Endothelial cell (in vitro differentiated cells): ENCODE measurements at regions not wholly inside any gene's neighbourhood (a gene's known extent, or its start where the extent isn't known, plus 50 kb on each side); places are given as distances from the start of the nearest gene placed in this dataset.

Source experiments
- DNase-seq: peaks from one replicate; pipeline ENCODE4 v3.0.0; 2021; ENCODE audit warnings: low spot score
- H3K27ac Mint-ChIP-seq: one replicate; pipeline ENCODE4 v1.8.0; 2021; ENCODE audit warnings: mixed read lengths, inconsistent platforms; ENCODE audit not compliant: unreplicated experiment
- H3K27me3 Mint-ChIP-seq: one replicate; pipeline ENCODE4 v1.8.0; 2021; ENCODE audit warnings: mild to moderate bottlenecking, moderate library complexity, mixed read lengths, inconsistent platforms; ENCODE audit not compliant: unreplicated experiment
- H3K36me3 Mint-ChIP-seq: one replicate; pipeline ENCODE4 v1.8.0; 2021; ENCODE audit warnings: mild to moderate bottlenecking, low read depth, mixed read lengths, inconsistent platforms; ENCODE audit not compliant: unreplicated experiment
- H3K4me1 Mint-ChIP-seq: one replicate; pipeline ENCODE4 v1.8.0; 2021; ENCODE audit warnings: mild to moderate bottlenecking, mixed read lengths, inconsistent platforms; ENCODE audit not compliant: unreplicated experiment
- H3K4me3 Mint-ChIP-seq: one replicate; pipeline ENCODE4 v1.8.0; 2021; ENCODE audit warnings: mild to moderate bottlenecking, mixed read lengths, inconsistent platforms; ENCODE audit not compliant: unreplicated experiment
- H3K9me3 Mint-ChIP-seq: one replicate; pipeline ENCODE4 v1.8.0; 2021; ENCODE audit warnings: mixed read lengths, inconsistent platforms; ENCODE audit not compliant: unreplicated experiment
- TF ChIP-seq, protein P1 (sequence below): fragments of 200-600 bp; sonication (generic); IDR thresholded peaks from one replicate; pipeline ENCODE4 v1.5.0; 2021; ENCODE audit warnings: antibody characterized with exemption; ENCODE audit not compliant: unreplicated experiment

DNA sequence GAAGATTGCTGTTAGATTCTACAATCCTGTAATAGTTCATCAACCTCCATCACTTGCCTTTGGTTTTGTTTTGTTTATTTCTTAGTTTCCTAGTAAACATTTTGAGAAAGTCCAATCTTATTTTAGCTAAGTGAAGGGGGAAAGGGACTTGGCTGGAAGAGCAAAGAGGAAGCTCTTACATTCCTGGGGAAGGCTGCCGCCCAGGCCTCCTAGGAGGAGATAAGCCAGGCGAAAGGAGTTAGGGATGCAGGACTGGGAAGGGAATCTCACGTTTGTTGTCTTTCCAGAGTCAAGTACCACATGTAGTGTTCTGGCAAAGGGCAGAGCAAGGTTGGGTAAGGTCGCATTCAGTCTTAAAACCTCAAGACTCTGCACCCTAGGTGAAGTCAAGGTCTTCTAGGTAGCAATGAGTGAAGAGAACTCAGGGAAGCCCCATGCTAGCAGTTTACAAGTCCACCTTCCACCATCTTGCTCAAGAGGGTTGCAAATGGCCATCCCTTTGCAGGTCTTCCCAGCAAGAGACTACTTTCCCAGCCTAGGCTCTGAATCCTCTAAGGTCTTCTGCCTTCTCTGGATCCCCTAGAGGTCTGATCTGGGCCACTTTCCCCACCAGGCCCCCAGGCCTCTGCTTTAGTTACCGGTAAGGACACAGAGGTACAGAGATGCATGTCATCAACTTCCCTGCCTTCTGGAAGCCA, 320.7 kb downstream of the CYP26B1 start:
- Mint-ChIP-seq H3K4me3 (no peak overlapping the region), H3K27me3 (no peaks in the 10 kb centered on the region), H3K36me3 (no peaks in the 10 kb centered on the region), H3K27ac (no peak overlapping the region), H3K4me1 (peaks cover 8% of the 10 kb centered on the region), H3K9me3 (peaks cover 4% of the 10 kb centered on the region)
- TF ChIP-seq, protein P1, sequence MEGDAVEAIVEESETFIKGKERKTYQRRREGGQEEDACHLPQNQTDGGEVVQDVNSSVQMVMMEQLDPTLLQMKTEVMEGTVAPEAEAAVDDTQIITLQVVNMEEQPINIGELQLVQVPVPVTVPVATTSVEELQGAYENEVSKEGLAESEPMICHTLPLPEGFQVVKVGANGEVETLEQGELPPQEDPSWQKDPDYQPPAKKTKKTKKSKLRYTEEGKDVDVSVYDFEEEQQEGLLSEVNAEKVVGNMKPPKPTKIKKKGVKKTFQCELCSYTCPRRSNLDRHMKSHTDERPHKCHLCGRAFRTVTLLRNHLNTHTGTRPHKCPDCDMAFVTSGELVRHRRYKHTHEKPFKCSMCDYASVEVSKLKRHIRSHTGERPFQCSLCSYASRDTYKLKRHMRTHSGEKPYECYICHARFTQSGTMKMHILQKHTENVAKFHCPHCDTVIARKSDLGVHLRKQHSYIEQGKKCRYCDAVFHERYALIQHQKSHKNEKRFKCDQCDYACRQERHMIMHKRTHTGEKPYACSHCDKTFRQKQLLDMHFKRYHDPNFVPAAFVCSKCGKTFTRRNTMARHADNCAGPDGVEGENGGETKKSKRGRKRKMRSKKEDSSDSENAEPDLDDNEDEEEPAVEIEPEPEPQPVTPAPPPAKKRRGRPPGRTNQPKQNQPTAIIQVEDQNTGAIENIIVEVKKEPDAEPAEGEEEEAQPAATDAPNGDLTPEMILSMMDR, result no peak
- no peak for DNase-seq

GRCh38 chr2:71826299-71826698, 321.4 kb downstream of the CYP26B1 start:
- no peak for DNase-seq
- TF ChIP-seq, protein P1, result no peak
- H3K9me3 Mint-ChIP-seq, result peaks cover 4% of the 10 kb centered on the region
- peaks cover 8% of the 10 kb centered on the region for H3K4me1 Mint-ChIP-seq
- no peak overlapping the region for H3K27ac Mint-ChIP-seq
- H3K4me3 Mint-ChIP-seq, result no peak overlapping the region
- H3K36me3 Mint-ChIP-seq, result no peaks in the 10 kb centered on the region
- H3K27me3 Mint-ChIP-seq, result no peaks in the 10 kb centered on the region

DNA sequence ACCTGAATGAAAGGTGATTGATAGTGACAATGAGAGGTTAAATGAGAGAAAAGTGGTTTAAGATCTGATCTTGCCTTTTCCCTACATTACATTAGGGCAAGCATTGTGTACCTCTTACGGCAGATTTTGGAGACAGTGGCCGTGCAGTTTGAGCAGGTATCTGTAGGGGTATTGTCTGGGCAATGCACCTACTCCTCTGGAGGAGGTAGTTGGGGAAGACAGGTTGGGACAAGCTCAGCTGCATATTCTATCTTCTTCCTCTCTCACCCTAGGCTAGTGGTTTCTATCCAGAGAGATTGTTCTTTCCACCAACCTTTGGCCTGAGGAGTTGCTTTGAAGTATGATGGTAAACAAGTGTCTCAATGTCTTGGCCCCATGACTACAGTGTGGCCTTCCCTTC, 323.2 kb downstream of the CYP26B1 start:
- H3K27me3 Mint-ChIP-seq, result no peaks in the 10 kb centered on the region
- no peak overlapping the region for H3K27ac Mint-ChIP-seq
- peaks cover 4% of the 10 kb centered on the region for H3K9me3 Mint-ChIP-seq
- no peak overlapping the region for H3K4me3 Mint-ChIP-seq
- H3K4me1 Mint-ChIP-seq, result peaks cover 4% of the 10 kb centered on the region
- no peaks in the 10 kb centered on the region for H3K36me3 Mint-ChIP-seq
- TF ChIP-seq, protein P1, result no peak
- DNase-seq, result no peak

DNA sequence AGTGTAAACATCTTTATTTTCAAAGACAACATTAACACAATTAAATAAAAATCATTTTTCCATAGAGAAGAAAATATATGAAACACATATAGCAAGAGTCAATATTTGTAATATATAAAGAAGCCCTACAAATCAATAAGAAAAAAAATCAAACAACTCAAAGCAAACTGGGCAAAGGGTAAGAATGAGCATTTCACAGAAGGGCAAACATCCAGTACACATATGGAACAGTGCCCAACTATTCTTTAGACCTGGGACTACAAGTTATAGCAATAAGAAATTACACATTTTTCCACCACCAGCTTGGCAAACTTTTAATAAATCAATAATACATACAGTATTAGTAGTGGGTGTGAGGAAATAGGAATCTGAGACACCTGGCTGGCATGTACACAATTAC, 324.1 kb downstream of the CYP26B1 start:
- TF ChIP-seq, protein P1, result no peak
- Mint-ChIP-seq H3K36me3 (no peaks in the 10 kb centered on the region), H3K27ac (no peak overlapping the region), H3K9me3 (peaks cover 4% of the 10 kb centered on the region), H3K4me1 (no peaks in the 10 kb centered on the region), H3K4me3 (no peak overlapping the region), H3K27me3 (no peaks in the 10 kb centered on the region)
- no peak for DNase-seq

DNA sequence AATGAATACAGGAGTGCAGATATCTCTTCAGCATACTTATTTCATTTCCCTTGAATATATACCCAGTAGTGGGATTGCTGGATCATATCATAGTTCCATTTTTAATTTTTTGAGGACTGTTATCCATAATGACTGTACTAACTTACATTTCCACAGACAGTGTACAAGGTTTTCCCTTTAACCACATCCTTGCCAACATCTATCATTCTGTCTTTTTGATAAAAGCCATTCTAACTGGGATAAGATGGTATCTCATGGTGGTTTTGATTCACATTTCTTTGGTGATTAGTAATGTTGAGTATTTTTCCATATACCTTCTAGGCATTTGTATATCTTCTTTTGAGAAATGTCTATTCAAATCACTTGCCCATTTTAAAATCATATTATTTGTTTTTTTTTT, 325.2 kb downstream of the CYP26B1 start:
- Mint-ChIP-seq H3K4me3 (no peak overlapping the region), H3K9me3 (peaks cover 4% of the 10 kb centered on the region), H3K27me3 (no peaks in the 10 kb centered on the region), H3K36me3 (no peaks in the 10 kb centered on the region), H3K4me1 (no peaks in the 10 kb centered on the region), H3K27ac (no peak overlapping the region)
- TF ChIP-seq, protein P1, result no peak
- DNase-seq, result no peak
